ENCODE measurements at regions not wholly inside any gene's neighbourhood (a gene's known extent, or its start where the extent isn't known, plus 50 kb on each side); places are given as distances from the start of the nearest gene placed in this dataset.
"Not testable (repeated sequence)": the region's sequence is repeated elsewhere in the genome, so short reads cannot be mapped to it uniquely, and the experiment has no call there.

- no peak for DNase-seq
These were observed 617.3 kb upstream of the GOT2 start for GRCh38 chr16:59351305-59351903.

DNA sequence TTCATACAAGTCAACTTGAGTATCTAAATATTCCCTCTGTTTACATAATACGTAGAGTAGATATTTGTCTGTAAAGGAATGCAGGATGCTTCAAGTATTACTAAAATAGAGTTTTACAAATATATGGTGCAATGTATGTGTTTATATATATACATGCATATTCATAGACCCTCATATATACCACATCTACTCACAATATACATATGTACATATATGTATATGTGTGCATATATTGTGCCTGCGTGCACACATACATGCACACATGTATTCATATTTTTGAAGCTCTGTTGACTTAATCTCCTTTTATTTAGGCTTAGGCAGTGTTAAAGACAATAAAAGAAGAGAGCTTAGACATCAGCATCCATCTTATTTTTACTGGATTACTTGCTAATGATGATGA is 616.6 kb upstream of the GOT2 start:
- no peak for DNase-seq

GRCh38 chr16:59342669-59343068 is 608.6 kb upstream of the GOT2 start:
- DNase-seq, result no peak

- no peak for DNase-seq
These were observed 607.3 kb upstream of the GOT2 start for GRCh38 chr16:59341368-59341767.

- DNase-seq, result no peak
These were observed 605.8 kb upstream of the GOT2 start for GRCh38 chr16:59339871-59340270.

GRCh38 chr16:59336136-59336695 is 602.1 kb upstream of the GOT2 start:
- no peak for DNase-seq

GRCh38 chr16:59331708-59332107 is 597.6 kb upstream of the GOT2 start:
- DNase-seq, result not testable (repeated sequence)

DNA sequence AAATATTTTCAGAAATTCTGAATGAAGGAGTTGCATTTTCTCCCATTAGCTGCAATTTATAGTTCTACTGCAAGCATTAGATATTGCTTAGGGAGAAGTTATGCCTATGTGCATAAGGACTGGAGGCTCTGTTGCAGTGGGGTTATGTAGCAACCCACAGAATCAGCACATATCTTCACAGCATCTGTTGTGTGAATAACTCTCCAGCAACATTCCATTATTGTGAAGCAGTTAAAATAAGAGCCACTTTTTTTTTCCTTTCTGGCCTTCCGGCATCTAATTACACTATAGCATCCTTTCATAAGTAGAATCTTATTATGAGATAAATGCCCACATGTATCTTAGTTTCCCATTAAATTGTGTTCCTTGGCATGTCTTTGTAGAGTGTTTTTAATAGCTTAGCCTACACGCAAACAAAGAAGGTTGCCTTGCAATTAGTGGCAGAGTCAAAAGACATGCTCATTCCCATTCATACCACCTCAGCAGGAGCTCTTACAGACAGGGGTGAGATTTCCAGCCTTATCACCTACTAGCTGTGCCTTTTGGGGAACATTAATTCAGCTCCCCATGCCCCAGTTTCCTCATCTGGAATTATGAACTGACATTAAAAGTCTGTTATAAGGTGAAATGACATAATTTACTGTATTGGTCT is 596.0 kb upstream of the GOT2 start:
- DNase-seq, result no peak

GRCh38 chr16:59328961-59329360 is 594.8 kb upstream of the GOT2 start:
- DNase-seq, result no peak

DNA sequence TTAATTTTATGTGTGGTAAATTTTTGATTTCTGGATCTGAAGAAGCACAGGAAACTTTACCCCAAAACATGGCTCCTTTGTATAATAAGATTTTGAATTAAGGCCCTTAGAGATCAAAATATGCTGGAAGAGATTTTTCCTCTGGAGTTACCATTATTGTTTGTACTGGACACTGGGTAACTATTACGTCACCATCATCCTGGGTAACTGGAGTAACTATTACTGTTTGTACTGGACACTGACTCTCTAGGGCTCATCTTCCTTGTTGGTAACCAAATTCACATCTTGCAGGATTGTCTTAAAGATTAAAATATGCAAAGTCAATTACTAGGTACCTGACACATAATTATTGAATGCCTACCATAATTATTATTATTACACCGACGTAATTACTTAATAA is 593.8 kb upstream of the GOT2 start:
- no peak for DNase-seq

- DNase-seq, result no peak
These were observed 592.8 kb upstream of the GOT2 start for GRCh38 chr16:59326955-59327354.

DNA sequence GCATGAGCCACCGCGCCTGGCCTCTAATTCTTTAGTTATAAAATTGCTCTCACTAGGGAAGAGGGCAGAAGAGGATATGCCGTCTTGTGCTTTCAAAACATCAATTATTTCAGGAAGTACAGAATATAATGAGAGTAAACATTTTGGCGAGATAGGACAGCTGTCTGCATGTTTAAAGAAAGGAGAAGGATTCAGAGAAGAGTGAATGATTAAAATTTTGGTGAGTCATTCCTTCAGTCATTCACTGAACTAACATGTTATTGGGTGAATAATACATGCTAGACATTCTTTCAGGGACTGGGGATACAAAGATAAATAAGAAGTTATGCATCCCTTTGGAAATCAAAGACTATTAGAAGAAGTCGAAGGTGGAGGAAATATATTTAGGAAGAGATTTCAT is 590.3 kb upstream of the GOT2 start:
- DNase-seq, result no peak

- DNase-seq, result no peak
These were observed 586.5 kb upstream of the GOT2 start for GRCh38 chr16:59320657-59321056.

- no peak for DNase-seq
These were observed 585.8 kb upstream of the GOT2 start for GRCh38 chr16:59319871-59320270.

GRCh38 chr16:59305850-59306249 is 571.7 kb upstream of the GOT2 start:
- no peak for DNase-seq

DNA sequence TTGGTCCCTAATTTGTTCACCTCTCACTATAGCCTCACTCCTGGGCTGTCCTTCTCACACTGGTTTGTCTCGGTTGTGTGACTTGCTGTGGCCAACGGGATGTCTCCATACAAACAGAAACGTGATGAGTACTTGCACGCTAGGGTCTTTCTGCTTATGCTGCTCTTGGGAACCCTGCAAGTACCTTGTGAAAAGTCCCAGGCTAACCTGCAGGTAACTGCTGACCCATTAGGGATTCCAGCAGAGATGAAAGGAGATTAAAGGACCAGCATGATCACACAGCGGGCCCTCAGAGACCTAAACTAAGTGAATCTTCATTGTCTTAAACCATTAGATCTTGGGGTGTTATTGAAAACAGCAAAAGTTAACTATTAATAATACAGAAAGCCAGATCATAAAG is 562.8 kb upstream of the GOT2 start:
- DNase-seq, result no peak

DNA sequence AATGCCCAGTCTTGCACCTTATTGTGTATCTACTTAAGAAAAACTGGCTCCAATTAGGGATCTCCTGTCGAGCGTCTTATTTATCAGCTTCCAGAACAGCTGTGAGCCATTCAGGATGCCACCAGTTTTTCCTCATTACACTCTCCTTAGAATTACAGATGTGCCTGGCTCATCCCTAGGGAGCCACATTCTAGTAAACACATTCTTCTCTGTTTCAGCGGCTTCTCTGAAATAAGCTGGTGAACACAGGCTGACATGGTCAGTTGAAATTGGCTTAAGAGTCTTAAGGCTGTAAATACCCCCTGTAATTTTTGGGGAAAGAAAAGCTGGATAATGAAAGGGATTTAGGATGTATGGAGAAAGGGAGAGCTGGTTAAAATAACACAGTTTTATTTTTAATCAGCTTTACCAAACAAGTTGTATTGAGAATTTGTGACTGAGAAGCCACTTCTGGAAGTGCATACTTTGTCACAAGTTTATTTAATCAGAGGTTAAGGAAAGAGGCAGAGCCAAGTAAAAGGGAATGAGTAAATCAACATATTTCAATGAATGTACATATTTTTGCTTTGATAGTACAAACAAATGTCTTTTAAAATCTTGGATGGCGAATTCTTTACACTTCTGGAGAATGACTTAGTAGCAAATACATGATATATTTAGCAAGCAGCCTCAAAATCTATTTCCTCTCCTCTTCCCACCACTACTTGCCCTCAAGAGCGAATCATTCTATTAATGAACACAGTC is 562.0 kb upstream of the GOT2 start:
- no peak for DNase-seq

- no peak for DNase-seq
These were observed 561.4 kb upstream of the GOT2 start for GRCh38 chr16:59295474-59295873.

GRCh38 chr16:59290718-59291117 is 556.6 kb upstream of the GOT2 start:
- no peak for DNase-seq

- DNase-seq, result no peak
These were observed 555.0 kb upstream of the GOT2 start for GRCh38 chr16:59289151-59289550.

GRCh38 chr16:59274141-59274540 is 540.0 kb upstream of the GOT2 start:
- no peak for DNase-seq

DNA sequence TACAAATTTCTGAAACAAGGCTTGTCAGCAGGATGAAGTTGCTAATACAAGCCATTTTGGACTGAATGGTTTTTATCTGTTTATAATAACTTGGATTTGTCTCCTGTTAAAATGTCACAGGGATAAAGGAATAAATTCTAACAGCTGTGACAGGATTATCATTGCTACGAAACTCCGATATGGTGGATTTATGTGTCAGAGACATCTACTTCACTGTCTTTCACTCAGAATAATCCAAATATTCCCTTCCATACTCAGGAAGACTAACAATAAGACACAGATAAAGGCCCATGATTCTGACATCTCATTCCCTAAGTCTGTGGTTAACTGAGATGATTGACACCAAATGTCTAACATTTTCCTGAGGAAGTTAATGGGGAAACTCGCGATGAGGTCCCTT is 529.8 kb upstream of the GOT2 start:
- DNase-seq, result no peak

- DNase-seq, result no peak
These were observed 526.8 kb upstream of the GOT2 start for GRCh38 chr16:59260892-59261291.

DNA sequence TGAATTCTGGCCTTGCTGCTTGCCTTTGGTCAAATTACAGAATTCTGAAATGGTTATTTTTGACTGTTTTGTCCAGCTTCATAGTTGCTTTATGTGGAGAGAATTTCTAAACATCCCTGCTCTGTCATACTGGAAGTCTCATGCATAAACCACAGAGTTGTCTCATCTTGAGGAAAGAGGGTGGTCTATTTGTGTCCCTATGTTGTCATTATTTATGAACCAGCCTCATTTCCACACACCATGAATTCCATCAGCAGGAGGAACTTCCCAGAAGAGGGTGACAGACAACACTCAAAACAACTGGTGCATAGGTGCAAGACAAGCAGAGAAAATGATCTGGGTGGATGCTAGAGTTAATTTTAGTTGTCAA is 525.8 kb upstream of the GOT2 start:
- no peak for DNase-seq

Data from CD4-positive, alpha-beta T cell treated with Interleukin-10 for 1 hour (primary cell).